ENCODE measurements at regions not wholly inside any gene's neighbourhood (a gene's known extent, or its start where the extent isn't known, plus 50 kb on each side); places are given as distances from the start of the nearest gene placed in this dataset.

DNA sequence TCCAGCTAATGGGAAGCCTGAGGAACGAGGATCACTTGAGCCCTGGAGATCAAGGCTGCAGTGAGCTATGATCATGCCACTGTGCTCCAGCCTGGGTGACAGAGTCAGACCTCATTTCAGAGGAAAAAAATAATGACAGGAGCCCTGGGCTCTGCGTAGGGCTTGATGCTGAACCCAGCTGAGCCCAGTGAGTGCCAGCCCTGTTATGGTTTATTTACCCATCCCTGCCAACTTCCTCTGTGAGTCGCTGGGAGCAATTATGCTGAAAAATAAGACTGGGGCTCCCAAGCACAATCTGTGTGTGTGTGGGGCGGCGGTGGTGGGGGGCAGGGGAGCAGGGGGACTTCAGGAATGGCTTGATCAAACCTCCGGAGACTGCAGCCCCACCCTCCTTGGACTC lies 75.9 kb upstream of the PMEPA1 start:
- no peak overlapping the region for H3K27ac ChIP-seq
- H3K4me3 ChIP-seq, result no peak overlapping the region
- no peak for DNase-seq
- H3K9ac ChIP-seq (ENCODE audit: low read depth in 2 of 2, low read length in 2 of 2), result no peak overlapping the region
- TF ChIP-seq, protein P1, sequence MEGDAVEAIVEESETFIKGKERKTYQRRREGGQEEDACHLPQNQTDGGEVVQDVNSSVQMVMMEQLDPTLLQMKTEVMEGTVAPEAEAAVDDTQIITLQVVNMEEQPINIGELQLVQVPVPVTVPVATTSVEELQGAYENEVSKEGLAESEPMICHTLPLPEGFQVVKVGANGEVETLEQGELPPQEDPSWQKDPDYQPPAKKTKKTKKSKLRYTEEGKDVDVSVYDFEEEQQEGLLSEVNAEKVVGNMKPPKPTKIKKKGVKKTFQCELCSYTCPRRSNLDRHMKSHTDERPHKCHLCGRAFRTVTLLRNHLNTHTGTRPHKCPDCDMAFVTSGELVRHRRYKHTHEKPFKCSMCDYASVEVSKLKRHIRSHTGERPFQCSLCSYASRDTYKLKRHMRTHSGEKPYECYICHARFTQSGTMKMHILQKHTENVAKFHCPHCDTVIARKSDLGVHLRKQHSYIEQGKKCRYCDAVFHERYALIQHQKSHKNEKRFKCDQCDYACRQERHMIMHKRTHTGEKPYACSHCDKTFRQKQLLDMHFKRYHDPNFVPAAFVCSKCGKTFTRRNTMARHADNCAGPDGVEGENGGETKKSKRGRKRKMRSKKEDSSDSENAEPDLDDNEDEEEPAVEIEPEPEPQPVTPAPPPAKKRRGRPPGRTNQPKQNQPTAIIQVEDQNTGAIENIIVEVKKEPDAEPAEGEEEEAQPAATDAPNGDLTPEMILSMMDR (IDR thresholded peaks at IDR 0.05), result no peak
- H3K36me3 ChIP-seq, result no peaks in the 10 kb centered on the region
- no peaks in the 10 kb centered on the region for H3K4me1 ChIP-seq
- H3K27me3 ChIP-seq, result no peaks in the 10 kb centered on the region
- intact Hi-C loops (cut with DNase I), result no loop called here
- no peaks in the 10 kb centered on the region for H3K9me3 ChIP-seq

DNA sequence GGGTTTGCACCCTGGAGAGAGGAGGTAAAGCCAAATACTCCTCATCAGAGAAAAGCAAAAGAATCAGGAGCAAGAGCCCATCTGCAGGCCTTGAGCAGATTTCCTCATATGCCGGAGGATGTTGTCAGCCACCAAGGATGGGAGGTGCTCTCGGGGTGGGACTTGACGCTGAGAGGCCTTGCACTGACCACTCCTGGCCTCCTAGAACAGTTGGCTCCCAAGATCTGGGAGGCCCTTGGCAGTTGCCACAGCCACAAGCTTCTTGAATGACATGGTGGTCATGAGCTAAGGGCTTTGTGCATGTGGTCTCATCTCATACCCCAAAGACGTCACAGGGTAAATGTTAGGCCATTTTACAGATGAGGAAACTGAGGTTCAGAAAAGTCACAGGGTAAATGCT lies 75.2 kb upstream of the PMEPA1 start:
- DNase-seq, result no peak
- TF ChIP-seq, protein P1 (IDR thresholded peaks at IDR 0.05), result no peak
- Histone ChIP-seq H3K9me3 (no peaks in the 10 kb centered on the region), H3K4me1 (no peaks in the 10 kb centered on the region), H3K36me3 (no peaks in the 10 kb centered on the region), H3K4me3 (no peak overlapping the region), H3K27ac (no peak overlapping the region), H3K9ac (ENCODE audit: low read depth in 2 of 2, low read length in 2 of 2) (no peak overlapping the region), H3K27me3 (no peaks in the 10 kb centered on the region)
- intact Hi-C loops (cut with DNase I), result no loop called here

DNA sequence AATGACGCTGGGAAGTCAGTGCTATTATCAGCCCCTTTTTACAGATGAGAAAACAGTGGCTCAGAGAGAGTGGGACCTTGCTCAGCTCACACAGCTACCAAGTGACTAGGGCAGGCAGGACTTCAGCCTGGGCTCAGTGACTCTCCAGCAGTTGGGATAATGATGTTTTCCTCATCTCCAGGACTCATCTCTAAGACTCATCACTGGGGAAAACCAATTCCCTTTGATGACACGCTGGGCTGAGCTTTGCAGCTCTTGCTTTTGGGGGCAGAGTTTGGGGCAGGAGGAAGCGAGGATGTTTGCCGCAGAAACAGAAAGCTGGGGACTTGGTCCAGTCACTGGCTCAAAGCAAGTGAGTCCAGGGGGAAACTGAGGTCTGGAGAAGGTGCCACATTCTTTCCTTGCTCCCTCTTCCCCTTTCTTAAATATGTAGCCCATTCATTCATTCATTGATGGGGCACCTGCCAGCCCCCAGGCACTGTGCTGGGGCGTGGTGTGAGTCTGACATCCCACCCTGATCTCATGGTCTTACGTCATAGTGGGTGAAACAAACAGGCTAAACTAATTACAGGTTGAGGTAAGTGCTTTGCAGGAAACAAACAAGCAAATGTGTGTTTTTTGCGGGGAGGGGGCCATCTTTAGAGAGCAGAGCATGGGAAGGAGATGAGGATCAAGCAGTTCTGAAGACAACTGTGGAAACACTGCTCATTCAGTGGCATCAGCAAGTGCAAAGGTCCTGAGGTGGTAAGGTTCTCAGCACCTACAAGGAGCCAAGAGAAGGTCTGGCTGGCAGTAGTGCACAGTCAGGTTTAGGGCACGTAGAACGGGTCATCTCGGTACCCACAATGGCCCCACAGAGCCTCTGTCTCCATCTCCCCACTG lies 74.4 kb upstream of the PMEPA1 start:
- no peaks in the 10 kb centered on the region for H3K27me3 ChIP-seq
- H3K4me1 ChIP-seq, result no peaks in the 10 kb centered on the region
- H3K4me3 ChIP-seq, result no peak overlapping the region
- TF ChIP-seq, protein P1 (IDR thresholded peaks at IDR 0.05), result no peak
- DNase-seq, result no peak
- intact Hi-C loops (cut with DNase I), result no loop called here
- H3K36me3 ChIP-seq, result no peaks in the 10 kb centered on the region
- no peak overlapping the region for H3K27ac ChIP-seq
- H3K9me3 ChIP-seq, result no peaks in the 10 kb centered on the region
- H3K9ac ChIP-seq (ENCODE audit: low read depth in 2 of 2, low read length in 2 of 2), result no peak overlapping the region

DNA sequence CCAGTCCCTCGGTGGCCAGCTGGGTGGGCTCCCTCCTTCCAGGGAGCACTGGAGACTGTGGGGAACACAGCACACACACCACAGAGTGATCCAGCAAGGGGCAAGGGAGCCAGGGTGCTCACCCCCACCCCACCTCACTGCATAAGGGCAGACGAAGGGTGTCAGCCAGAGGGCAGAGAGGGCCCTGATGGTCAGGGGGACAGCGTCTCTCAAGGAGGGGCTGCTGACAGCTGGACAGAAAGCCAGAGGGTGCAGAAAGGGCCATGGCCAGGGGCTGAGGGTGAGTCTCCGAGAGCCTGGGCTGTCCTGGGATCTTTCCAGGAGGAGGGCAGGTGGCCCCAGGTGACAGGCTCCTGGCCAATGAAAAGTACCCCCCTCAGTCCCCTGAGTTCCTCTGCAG lies 73.4 kb upstream of the PMEPA1 start:
- DNase-seq, result no peak
- Histone ChIP-seq H3K27me3 (no peaks in the 10 kb centered on the region), H3K4me3 (no peak overlapping the region), H3K27ac (no peak overlapping the region), H3K9ac (ENCODE audit: low read depth in 2 of 2, low read length in 2 of 2) (no peak overlapping the region), H3K4me1 (no peaks in the 10 kb centered on the region), H3K36me3 (no peaks in the 10 kb centered on the region), H3K9me3 (no peaks in the 10 kb centered on the region)
- TF ChIP-seq, protein P1 (IDR thresholded peaks at IDR 0.05), result no peak
- intact Hi-C loops (cut with DNase I), result no loop called here

DNA sequence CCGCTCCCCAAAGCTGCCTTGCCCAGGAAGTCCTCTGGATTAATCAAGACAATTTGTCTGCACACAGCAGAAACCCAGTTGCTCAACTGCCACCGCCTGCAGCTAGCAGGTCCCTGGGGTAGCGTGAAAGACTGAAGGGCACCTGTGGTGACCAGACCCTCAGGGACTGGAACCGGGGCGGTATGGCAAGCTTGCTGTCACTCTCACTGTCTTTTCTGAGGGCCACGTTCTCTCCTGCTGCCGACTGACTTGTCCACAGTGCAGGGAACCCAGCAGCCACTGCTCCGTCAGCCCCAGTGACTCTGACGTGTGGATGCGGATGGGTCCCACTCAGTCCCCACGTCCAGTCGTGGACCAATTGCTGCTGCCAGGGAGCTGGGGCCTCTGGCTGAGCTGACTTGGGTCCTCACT lies 72.8 kb upstream of the PMEPA1 start:
- intact Hi-C loops (cut with DNase I), result no loop called here
- no peak for DNase-seq
- H3K36me3 ChIP-seq, result no peaks in the 10 kb centered on the region
- H3K9ac ChIP-seq (ENCODE audit: low read depth in 2 of 2, low read length in 2 of 2), result no peak overlapping the region
- TF ChIP-seq, protein P1 (IDR thresholded peaks at IDR 0.05), result no peak
- H3K4me3 ChIP-seq, result no peak overlapping the region
- H3K4me1 ChIP-seq, result no peaks in the 10 kb centered on the region
- no peak overlapping the region for H3K27ac ChIP-seq
- no peaks in the 10 kb centered on the region for H3K27me3 ChIP-seq
- no peaks in the 10 kb centered on the region for H3K9me3 ChIP-seq
